Stimulated activated CD4-positive, alpha-beta T cell treated with anti-CD3 and anti-CD28 coated beads, Interleukin-2, amount 100 ng/mL, for 4 hours (primary cell): ENCODE measurements at regions not wholly inside any gene's neighbourhood (a gene's known extent, or its start where the extent isn't known, plus 50 kb on each side); places are given as distances from the start of the nearest gene placed in this dataset.
"Not testable (repeated sequence)": the region's sequence is repeated elsewhere in the genome, so short reads cannot be mapped to it uniquely, and the experiment has no call there.

ENCODE experiments used
- DNase-seq: peaks from one replicate; pipeline ENCODE4 v3.0.0-alpha.2; 2020; ENCODE audit warnings: low read depth

DNA sequence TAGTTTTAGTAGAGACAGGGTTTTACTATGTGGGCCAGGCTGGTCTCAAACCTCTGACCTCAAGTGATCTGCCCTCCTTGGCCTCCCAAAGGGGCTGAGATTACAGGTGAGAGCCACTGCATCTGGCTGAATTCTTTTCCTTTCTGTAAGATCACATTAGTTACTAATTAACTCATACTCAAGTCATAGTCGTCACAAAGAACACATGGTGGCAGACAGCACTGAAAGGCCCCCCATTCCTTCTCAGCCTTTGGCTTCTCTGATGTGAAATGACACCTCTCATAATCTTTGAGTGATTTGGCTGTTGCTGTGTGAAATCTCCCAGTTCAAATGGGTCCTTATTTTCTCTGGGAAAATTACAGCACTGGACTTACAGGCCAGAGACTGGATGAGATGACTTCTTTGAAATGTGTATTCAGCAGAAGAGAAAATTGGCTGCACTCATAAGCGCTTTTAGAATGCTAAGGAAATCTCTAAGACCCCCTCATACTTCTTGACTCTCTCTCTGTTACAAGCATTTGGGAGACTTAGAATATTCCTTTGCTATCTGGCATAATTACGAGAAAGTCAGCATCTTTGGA, 764.8 kb downstream of the RNF144A start:
- DNase-seq = no peak

DNA sequence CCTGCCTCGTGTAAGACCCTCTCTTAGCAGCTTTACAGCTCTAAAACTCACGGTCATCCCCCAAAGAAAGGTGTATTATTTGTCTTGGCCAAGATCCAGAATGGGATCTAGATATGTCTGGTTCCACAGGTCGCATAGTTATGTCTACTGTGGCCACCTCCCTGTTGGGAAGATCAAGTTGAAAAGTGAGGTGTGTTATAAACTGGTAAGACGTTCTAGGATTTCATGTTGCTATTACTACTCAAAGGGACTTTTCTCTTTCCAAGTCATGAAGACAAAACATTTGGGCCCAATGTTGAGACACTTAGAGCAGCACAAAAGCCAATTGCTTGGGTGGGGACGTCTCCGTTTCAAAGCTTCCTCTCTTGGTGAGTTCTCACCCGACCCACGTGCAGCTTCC, 766.0 kb downstream of the RNF144A start:
- no peak for DNase-seq

DNA sequence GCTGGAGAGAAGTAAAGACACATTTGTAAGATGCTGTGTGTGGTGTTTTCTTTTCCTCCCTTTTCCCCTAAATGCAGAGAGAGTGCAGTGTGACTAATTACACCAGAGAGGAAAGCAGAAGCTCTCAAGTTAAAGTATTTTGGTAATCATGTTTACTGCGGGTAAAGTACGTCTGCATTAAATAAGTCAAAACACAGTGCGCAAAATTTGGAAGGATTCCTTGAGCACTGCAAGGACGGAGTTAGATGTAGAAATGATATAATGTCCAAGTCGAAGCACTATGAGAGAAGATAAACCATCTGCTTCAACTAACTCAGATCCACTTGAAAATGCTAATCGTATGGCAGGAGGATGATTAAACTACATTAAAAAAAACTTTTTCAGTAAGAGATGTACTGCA, 766.5 kb downstream of the RNF144A start:
- no peak for DNase-seq

DNA sequence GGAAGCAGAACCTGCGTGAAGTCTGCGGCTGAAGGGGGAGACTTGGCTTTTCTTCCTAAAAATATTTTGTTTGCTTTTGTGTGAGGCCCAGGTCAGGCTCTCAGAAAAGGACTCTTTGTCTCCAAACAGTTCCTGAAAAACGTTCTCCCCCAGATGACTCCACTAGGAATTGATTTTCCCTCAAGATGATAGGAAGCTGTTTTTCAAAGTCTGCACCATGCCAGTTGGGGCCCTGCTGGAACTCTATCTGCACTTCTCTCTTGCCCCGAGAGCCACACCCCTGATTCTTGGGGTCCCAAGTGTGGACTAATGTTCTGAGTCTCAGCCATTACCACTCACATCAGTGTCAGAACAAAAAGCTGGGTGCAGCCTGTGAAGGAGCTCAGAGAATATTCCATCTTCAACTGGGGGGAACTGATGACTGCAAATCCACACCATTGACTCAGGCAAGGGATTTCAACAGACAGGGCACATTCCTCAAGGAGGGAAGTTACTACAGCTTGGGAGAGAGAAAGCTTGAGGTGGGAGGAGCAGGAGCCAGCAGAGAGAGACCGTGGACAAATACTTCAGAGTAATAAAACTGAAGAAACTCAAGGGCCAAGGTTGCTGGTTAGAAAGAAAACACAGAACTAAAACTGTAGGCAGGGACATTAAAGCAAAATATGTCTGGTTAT, 768.3 kb downstream of the RNF144A start:
- DNase-seq = no peak

DNA sequence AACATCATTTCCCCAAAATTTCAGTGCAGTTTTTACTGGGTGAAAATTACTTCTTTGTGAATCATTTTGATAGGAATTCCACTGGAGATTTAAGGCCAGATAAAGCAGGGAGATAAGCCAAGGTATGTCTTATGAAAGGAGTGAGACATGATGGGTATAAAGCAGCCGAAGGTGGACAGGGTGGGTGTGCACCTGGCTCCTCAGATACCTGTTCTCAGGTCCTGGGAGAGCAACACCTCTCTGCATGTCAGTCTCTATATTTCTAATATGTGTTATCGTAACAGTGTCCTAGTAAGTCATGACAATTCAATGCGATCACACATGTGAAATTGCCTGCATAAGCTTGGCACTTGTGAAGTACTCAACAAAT, 768.8 kb downstream of the RNF144A start:
- DNase-seq = no peak

DNA sequence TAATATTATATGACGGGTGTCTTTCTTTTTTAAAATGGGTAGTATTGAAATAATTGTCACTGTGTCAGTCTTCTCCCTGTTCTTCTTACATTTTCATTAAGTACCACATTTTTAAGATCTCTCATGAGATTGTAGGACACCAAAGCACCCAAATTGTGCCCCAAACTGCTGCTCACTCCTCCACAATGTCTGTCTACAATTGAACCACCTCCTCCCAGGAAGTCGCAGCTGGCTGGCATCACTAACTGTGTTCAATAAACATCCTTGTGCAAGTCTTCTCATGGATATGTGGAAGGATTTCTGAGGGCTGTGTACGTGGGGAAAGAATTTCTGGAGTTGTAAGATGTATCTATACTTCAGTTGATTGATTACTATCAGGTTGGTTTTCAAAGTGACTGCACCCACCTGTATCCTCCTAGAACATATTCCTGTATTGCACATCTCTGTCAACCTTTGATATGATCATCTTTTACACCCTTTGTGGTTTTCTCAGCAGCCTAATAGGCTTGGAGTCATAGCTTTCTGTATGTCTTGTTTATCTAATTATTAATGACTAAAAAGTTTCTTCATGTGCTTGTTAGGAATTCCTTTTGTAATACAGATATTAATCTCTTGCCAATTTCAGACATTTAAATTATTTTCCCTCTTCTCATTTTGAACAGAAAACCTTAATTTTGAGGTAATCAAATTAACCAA, 774.9 kb downstream of the RNF144A start:
- no peak for DNase-seq

DNA sequence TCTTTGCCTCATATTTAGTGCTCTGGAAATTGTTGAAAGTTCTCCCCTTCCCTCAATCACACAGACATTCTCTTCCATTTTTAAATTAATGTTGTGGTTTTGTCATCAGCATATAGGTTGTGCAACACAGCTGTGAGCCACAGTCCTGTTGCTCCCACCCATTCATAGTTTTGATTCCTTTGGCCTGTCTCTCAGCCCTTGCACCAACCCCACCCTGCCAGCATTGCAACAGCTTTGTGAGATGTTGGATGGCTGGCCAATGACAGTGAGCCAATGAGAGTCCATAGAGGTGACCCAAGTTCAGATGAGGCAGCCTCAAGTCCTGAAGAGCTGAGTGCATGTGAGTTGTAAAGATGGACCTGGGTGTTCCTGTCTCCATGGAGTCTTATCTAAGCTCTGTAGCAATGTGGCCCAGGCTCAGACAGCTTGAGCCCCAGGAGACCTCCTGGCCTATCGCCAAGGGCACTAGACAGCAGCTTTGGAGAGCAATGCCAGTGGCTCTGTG, 775.5 kb downstream of the RNF144A start:
- DNase-seq = no peak

DNA sequence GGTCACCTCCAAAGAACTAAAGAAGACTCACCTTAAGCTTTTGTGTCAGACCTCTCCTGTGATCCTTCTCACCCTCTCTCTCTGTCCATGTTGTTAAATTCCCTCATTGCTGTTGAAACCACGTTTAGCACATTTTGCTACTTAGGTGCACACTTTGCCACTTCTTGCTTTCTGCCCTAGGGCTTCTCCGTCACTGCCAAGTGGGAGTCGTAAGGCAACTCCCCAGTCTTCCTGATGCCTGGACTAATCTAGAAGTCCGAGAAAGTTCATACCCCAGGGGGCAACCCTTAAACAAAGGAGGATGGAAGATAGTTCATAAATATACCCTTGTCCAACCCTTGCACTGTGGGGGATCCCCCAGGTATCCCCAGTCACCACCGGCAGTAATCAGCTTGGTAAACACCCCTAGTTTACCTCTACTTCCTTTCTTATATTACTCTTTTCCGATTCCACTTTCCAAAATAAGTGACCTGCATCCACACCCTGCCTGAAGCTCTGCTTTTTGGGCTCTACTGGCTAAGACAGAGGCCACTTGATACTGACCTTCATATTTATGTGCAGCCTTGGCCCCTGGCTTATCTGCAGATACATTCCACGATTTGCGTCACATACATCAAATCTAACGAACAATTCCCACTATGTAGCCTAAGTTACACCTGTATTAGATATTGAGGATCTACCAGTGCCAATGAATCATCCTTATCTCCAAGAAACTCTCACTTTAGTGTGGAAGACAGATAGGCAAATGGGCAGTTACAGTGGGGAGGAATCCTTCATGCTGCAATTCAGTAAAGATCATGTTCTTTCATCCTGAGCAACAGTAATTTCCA, 776.2 kb downstream of the RNF144A start:
- DNase-seq = no peak

DNA sequence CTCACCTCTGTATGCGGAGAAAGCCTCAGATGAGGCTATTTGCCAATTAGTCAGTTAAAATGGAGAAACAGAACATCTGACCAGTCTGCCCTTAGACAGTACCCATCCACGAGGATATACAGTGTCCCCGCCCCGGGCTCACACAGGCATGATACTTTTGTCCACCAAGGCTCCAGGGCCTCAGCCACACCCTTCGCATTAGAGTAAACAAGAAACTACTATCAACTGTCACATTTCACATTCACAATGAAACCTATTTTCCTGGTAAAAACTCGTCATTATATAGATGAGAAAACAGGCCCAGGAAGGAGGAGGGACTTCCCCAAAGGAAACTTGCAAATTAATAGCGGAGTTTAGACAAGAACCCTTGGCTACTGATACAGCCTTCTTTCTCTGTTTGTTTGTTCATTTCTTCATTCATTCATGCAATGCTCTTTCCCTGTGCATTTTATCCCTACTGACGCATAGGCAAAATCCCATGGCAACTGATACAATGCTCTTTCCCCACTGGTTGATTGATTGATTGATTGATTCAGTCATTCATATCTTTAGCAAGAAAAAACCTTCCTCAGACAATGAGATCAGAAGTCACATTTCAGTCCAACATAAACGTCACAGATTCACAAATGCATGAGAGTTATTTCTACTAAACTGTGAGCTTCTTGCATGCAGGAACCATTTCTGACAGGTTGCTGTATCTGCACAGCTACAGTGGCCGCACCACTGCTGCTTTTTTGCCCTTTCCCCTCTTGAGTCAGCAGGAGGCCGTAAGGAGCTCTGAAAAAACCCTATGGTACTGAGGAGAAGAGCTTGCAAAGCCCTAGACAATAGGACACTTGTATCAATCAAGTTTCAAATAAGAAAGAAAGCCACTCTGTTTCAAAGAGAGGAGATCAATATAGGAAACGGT, 777.1 kb downstream of the RNF144A start:
- no peak for DNase-seq

DNA sequence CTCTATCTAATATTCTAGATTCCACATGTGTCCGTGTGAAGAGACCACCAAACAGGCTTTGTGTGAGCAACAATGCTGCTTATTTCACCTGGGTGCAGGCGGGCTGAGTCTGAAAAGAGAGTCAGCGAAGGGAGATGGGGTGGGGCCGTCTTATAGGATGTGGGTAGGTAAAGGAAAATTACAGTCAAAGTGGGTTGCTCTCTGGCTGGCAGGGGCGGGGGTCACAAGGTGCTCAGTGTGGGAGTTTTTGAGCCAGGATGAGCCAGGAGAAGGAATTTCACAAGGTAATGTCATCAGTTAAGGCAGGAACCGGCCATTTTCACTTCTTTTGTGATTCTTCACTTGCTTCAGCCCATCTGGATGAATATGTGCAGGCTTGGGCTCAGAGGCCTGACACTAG, 779.3 kb downstream of the RNF144A start:
- DNase-seq = not testable (repeated sequence)

DNA sequence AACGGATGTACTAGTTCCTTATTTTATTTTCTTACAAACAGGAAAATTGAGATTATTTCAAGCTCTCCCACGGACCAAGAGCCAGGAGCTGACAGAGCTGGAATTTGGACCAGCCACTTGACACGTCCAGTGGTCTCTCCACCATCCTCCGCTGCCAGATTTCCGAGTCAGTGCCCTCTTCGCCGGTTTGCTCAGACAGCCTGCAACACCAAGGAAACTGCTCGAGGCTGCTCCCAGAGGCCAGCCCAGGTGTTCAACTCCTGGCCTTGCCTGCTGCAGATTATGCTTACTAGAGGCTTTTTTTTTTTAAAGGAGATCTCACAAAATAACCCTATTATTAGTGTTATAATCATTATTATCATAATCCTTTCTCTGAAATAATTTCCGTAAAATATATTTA, 779.8 kb downstream of the RNF144A start:
- no peak for DNase-seq

DNA sequence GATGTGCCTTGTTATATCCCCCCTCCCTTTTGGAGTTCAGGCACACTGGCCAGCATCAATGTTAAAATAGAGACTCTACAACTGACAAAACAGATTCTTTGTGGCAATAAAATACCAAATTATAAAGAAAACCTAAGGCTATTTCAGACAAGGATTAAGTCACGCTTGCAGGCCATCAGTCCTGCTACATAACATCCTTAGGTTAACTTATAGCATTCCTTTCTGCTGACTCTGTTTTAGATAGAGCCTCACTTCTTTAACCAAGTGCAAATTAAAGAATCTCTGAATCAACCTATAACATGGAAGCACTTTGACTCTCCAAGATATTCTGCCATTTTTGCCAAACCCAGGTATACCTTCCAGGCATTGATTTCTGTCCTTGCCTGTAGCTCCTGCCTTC, 784.6 kb downstream of the RNF144A start:
- no peak for DNase-seq

DNA sequence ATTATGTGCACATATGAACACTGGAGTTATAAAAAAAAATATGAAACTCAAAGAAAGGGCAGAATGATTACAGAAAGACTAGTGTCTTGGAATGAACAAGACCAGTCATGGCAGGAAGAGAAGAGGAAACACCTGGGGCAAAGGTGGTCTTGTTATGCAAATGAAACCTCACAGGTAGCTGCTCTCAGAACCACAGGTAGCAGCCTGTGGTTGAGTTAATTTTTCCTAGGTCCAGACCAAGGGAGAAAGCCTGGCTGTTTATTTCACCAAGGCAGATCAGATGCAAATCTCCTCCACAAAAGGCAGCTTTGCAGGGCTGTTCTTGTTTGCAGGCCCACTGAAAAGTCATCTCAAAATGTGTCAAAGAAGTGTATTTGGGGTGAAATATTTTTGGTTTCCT, 785.8 kb downstream of the RNF144A start:
- no peak for DNase-seq

DNA sequence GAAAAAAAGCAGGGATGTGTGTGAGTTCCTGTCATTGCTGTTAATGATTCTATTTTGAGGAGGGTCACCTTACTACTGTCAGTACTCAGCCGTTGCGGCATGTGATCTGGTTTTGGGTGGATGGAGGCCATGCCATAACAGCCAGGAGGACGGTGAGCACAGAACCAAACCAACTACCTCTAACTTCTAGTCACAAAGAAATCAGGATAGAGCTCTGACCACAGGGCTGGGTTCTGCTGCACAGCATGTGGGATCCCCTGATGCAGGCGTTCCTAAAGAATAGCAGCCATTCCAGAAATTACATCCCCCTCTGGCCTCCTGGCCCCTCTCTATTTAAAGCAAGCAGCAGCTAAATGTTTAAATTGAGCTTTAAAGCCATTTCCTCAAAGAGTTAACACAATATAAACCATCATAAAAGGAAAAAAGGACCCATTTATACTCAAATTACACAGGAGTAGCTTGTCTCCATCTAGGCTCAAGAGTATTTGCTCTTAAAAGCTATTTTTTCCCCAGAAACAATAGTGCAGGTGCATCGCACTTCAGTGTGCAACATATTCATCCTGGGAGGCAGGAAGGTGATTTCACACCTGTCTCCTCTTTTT, 786.4 kb downstream of the RNF144A start:
- no peak for DNase-seq

DNA sequence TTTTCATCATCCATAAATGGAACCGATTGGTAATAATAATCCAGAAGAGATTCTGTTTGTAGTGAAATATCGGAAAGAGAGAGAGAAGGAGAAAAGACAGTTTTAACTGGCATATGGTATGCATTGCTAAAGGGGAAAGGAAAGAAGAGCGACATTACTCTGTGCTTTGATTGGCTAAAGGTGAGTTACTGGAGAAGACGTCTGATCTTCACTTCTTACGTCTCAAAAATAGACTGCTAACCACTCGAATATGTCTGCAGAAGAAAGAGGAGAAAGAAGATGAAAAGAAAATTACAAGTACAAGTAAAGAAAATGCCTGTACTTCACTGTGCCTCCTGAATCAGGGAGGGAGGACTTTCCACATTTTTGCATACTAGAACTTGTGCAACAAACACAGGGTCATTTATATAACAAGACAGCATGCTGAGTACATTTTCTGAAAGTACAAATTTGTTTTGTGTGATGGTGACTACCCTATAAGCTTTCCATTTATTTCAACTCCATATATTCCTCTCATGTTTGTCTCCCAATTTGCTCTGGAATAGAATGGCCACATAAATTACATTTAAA, 787.2 kb downstream of the RNF144A start:
- DNase-seq = no peak

DNA sequence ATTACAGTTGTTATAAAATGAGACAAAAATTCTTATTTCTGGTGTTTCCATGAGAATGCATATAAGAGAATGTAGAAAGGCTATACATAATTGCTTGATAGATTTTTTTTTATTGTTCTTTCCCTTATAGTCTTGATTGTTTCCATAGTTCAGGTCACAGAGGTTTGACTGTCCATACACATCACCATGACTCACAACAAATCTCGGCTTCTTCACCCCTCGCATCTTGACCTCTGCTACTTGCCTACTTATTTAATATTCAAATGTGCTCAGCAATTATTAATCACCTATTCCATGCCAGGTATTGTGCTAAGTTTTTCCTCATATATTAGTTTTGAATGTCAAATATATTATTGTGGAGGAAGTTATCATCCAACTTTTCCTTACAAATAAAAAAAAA, 789.6 kb downstream of the RNF144A start:
- DNase-seq = no peak

DNA sequence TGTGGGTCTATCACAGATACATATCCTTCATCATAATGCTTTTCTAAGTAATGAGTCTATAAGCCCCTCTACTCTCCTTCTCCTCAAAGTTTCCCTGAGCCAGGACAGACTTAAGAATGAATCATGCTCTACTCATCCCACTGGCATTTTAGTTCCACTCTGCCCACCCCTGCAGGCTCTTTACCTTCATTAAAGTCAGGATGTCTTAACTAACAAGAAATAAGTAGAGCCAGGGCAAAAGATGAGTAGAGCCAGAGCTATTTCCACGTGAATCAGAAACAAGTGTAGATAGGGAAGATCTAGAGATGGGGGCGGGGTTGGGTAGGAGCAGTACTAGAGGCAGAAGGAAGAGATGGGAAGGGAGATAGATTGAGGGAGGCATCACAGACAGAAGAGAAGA, 790.5 kb downstream of the RNF144A start:
- DNase-seq = no peak

DNA sequence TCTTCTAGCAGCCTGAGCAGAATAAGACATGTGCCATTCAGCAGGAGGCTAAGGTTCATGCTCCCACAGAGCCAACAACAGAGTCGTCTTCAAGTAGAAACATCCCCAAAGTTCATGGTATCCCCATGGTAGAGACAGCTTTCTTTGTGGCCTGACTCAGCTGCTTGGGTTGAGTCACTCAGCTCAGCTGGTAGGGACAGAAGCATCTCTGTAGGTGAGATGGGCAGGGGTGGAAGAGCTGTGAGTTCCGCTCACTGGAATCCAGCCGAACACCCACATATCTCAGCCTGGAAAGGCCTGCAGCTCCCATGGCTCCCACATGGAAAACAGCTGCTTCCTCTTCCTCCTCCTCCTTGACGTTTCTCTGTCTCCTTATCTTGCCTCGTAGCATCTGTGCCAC, 792.7 kb downstream of the RNF144A start:
- no peak for DNase-seq

DNA sequence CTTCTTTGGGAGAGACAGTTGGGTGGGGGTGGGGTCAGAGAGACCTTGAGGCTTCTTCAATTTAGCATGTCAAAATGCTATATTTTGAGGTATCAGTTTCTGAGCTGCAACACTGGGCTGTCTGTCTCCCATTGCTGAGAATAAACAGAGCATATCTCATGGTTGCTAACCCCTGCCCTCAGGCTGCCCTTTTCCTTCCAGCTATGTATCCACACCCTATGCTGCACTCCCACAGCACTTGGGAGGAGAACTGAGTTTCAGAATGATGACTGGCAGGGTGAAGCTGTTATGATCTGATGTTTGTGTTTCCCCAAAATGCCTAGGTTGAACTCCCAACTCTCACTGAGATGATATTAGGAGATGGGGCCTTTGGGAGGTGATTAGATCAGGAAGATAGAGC, 794.0 kb downstream of the RNF144A start:
- no peak for DNase-seq

DNA sequence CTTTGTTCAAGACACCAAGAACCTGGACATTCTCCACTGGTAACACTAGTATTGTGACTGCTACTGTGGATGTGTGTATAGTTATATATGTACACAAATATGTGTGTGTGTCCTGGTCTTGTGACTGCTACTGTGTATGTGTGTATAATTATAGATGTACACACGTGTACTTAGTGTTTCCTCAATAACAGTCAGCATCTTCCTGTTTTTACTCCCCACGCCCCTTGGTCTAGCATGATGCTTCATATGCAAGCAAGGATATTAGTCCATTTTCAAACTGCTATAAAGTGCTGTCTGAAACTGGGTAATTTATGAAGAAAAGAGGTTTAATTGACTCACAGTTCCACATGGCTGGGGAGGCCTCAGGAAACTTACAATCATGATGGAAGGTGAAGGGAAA, 802.7 kb downstream of the RNF144A start:
- DNase-seq = no peak
